K562 (cell line): ENCODE measurements at regions not wholly inside any gene's neighbourhood (a gene's known extent, or its start where the extent isn't known, plus 50 kb on each side); places are given as distances from the start of the nearest gene placed in this dataset.

Experiments used
- CHD2 ChIP-seq: IDR thresholded peaks from 2 replicates; pipeline ENCODE4 v1.6.1; 2011; ENCODE audit warnings: low read depth, low read length
- CTCF ChIP-seq, 3 experiments: IDR thresholded peaks in 2 of 3; conservative IDR thresholded peaks in 1 of 3; 2 replicates each; pipeline ENCODE4 v1.5.1; 2011 to 2012; ENCODE audit warnings: low read length in 3 of 3, mild to moderate bottlenecking in 3 of 3, control low read depth in 2 of 3, improper control_type of control experiment in 1 of 3, inconsistent platforms in 1 of 3, low read depth in 1 of 3, mixed read lengths in 1 of 3, moderate library complexity in 1 of 3; ENCODE audit not compliant: insufficient read depth in 2 of 3
- FOS ChIP-seq: IDR thresholded peaks from 3 replicates; pipeline ENCODE4 v1.6.1; 2011; ENCODE audit not compliant: insufficient read length; ENCODE audit errors: extremely low read depth
- FOXK2 ChIP-seq, 2 experiments: fragments of 450-650 bp; IDR thresholded peaks in 1 of 2; conservative IDR thresholded peaks in 1 of 2; 2 replicates each; pipeline ENCODE4 v1.6.1; 2016; ENCODE audit warnings: low read depth in 2 of 2, mild to moderate bottlenecking in 1 of 2
- HNRNPUL1 ChIP-seq: fragments of 200-400 bp; formaldehyde crosslinking; IDR thresholded peaks from 2 replicates; pipeline ENCODE4 v1.6.1; 2017; ENCODE audit warnings: low read length
- MCM3 ChIP-seq: fragments of 450-650 bp; IDR thresholded peaks from 2 replicates; pipeline ENCODE4 v1.6.1; 2016
- MED1 ChIP-seq: sonication (generic); formaldehyde crosslinking; IDR thresholded peaks from 2 replicates; pipeline ENCODE4 v1.8.1; 2023; ENCODE audit warnings: missing genetic modification reagents, borderline replicate concordance
- MEF2D ChIP-seq: conservative IDR thresholded peaks from 2 replicates; pipeline ENCODE4 v1.6.1; 2016; ENCODE audit warnings: low read depth, missing genetic modification characterization, missing compliant biosample characterization
- POLR2A ChIP-seq: fragments of 450-650 bp; conservative IDR thresholded peaks from 2 replicates; pipeline ENCODE4 v1.6.1; 2016
- TRIM28 ChIP-seq: fragments of 450-650 bp; IDR thresholded peaks from 2 replicates; pipeline ENCODE4 v1.6.1; 2017
- ZNF589 ChIP-seq: fragments of 200-800 bp; sonication (Bioruptor generic); IDR thresholded peaks from 2 replicates; pipeline ENCODE4 v1.6.1; 2016; ENCODE audit warnings: low read depth, missing genetic modification characterization, missing compliant biosample characterization

GRCh38 chr9:117907420-117907819 lies 203.2 kb downstream of the TLR4 start:
- TF ChIP-seq TRIM28 (no peak), MEF2D (tag) (no peak), ZNF589 (CRISPR knock-in tag) (no peak), POLR2A (no peak), CTCF (IDR thresholded peaks at IDR 0.05 in 2 of 3, conservative IDR thresholded peaks at IDR 0.05 in 1 of 3; ENCODE audit: insufficient read depth in 2 of 3, low read depth in 1 of 3, low read length in 3 of 3) (no peak), MED1 (CRISPR knock-in tag) (no peak), FOXK2 (conservative IDR thresholded peaks at IDR 0.05 in 1 of 2, IDR thresholded peaks at IDR 0.05 in 1 of 2; ENCODE audit: low read depth in 2 of 2) (no peak), FOS (no peak), MCM3 (no peak), CHD2 (no peak), HNRNPUL1 (no peak)
